GM23338 (cell line): ENCODE measurements at regions not wholly inside any gene's neighbourhood (a gene's known extent, or its start where the extent isn't known, plus 50 kb on each side); places are given as distances from the start of the nearest gene placed in this dataset.

Source experiments
- EZH2phosphoT487 ChIP-seq: fragments of 200-600 bp; sonication (generic); IDR thresholded peaks from one replicate; pipeline ENCODE4 v1.8.1; 2018; ENCODE audit warnings: antibody characterized with exemption; ENCODE audit not compliant: unreplicated experiment
- REST ChIP-seq: IDR thresholded peaks from one replicate; pipeline ENCODE4 v1.6.1; 2018; ENCODE audit warnings: antibody characterized with exemption; ENCODE audit not compliant: unreplicated experiment
- ZNF331 ChIP-seq: fragments of 250-450 bp; sonication (Bioruptor Pico); IDR thresholded peaks from 2 replicates; pipeline ENCODE4 v1.5.0; 2020; ENCODE audit warnings: low read depth, mild to moderate bottlenecking, moderate library complexity
- TF ChIP-seq, protein P1 (sequence below), 2 experiments: fragments of 200-600 bp in 1 of 2; sonication (generic) in 1 of 2; conservative IDR thresholded peaks; 2 replicates each; pipeline versions ENCODE4 v1.5.1 to v1.6.1; 2016 to 2017; ENCODE audit warnings: antibody characterized with exemption in 2 of 2, low read depth in 2 of 2, mild to moderate bottlenecking in 2 of 2, moderate library complexity in 1 of 2

DNA sequence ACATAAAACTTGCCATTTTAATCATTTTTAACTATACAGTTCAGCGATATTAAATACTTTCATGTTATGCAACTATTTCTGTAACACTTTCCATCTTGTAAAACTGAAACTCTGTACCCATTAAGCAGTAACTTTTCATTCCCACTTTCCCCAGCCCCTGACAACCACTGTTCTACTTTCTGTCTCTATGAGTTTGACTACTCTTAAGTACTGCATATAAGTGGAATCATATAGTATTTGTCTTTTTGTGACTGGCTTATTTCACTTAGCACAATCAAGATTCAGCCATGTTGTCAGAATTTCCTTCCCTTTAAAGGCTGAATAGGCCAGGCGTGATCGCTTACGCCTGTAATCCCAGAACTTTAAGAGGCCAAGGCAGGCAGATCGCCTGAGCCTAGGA, 56.2 kb downstream of the ARHGAP35 start:
- no peak for TF ChIP-seq REST
- TF ChIP-seq, protein P1, sequence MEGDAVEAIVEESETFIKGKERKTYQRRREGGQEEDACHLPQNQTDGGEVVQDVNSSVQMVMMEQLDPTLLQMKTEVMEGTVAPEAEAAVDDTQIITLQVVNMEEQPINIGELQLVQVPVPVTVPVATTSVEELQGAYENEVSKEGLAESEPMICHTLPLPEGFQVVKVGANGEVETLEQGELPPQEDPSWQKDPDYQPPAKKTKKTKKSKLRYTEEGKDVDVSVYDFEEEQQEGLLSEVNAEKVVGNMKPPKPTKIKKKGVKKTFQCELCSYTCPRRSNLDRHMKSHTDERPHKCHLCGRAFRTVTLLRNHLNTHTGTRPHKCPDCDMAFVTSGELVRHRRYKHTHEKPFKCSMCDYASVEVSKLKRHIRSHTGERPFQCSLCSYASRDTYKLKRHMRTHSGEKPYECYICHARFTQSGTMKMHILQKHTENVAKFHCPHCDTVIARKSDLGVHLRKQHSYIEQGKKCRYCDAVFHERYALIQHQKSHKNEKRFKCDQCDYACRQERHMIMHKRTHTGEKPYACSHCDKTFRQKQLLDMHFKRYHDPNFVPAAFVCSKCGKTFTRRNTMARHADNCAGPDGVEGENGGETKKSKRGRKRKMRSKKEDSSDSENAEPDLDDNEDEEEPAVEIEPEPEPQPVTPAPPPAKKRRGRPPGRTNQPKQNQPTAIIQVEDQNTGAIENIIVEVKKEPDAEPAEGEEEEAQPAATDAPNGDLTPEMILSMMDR (conservative IDR thresholded peaks at IDR 0.05; ENCODE audit: low read depth in 2 of 2), result no peak
- TF ChIP-seq EZH2phosphoT487, result no peak
- no peak for TF ChIP-seq ZNF331
